AG04450 (cell line): ENCODE measurements at regions not wholly inside any gene's neighbourhood (a gene's known extent, or its start where the extent isn't known, plus 50 kb on each side); places are given as distances from the start of the nearest gene placed in this dataset.

Experiments used
- CTCF ChIA-PET: fragments of 300-600, 350-600 bp; formaldehyde crosslinking; extraction: SDS; loops from one replicate; lab custom pipeline; 2022; ENCODE audit warnings: antibody characterized with exemption, inconsistent platforms; lab: Charles Lee
- POLR2A ChIA-PET: fragments of 350-600 bp; formaldehyde crosslinking; extraction: SDS; loops from one replicate; lab custom pipeline; 2021; ENCODE audit warnings: antibody characterized with exemption, inconsistent platforms; lab: Yijun Ruan, JAX
- DNase-seq: peaks from one replicate; pipeline ENCODE4 v3.0.0-alpha.2; 2011; ENCODE audit warnings: low read depth, low spot score
- H3K27ac ChIP-seq: one replicate; pipeline ENCODE4 v1.5.1; 2012; ENCODE audit warnings: low read depth, low read length, control low read depth
- H3K27me3 ChIP-seq: one replicate; pipeline ENCODE4 v1.6.0; 2012; ENCODE audit warnings: low read length; ENCODE audit not compliant: control insufficient read depth, insufficient read depth
- H3K4me3 ChIP-seq: 2 replicates; pipeline ENCODE4 v1.5.1; 2011; ENCODE audit warnings: mild to moderate bottlenecking, low read depth, low read length, control low read depth
- H3K9me3 ChIP-seq: 2 replicates; pipeline ENCODE4 v1.5.1; 2012; ENCODE audit warnings: low read length; ENCODE audit not compliant: control insufficient read depth, insufficient read depth
- TF ChIP-seq, protein P1 (sequence below): IDR thresholded peaks from 2 replicates; pipeline ENCODE4 v1.5.1; 2011; ENCODE audit warnings: low read depth, low read length, control low read depth, inconsistent platforms

- Histone ChIP-seq H3K27me3 (no peaks in the 10 kb centered on the region), H3K9me3 (no peaks in the 10 kb centered on the region), H3K4me3 (no peak overlapping the region), H3K27ac (no peak overlapping the region)
- ChIA-PET POLR2A (no interaction called here), CTCF (no interaction called here)
- TF ChIP-seq, protein P1, sequence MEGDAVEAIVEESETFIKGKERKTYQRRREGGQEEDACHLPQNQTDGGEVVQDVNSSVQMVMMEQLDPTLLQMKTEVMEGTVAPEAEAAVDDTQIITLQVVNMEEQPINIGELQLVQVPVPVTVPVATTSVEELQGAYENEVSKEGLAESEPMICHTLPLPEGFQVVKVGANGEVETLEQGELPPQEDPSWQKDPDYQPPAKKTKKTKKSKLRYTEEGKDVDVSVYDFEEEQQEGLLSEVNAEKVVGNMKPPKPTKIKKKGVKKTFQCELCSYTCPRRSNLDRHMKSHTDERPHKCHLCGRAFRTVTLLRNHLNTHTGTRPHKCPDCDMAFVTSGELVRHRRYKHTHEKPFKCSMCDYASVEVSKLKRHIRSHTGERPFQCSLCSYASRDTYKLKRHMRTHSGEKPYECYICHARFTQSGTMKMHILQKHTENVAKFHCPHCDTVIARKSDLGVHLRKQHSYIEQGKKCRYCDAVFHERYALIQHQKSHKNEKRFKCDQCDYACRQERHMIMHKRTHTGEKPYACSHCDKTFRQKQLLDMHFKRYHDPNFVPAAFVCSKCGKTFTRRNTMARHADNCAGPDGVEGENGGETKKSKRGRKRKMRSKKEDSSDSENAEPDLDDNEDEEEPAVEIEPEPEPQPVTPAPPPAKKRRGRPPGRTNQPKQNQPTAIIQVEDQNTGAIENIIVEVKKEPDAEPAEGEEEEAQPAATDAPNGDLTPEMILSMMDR = no peak
- no peak for DNase-seq
These were observed 336.0 kb downstream of the CCDC85A start for GRCh38 chr2:56519806-56520205.

DNA sequence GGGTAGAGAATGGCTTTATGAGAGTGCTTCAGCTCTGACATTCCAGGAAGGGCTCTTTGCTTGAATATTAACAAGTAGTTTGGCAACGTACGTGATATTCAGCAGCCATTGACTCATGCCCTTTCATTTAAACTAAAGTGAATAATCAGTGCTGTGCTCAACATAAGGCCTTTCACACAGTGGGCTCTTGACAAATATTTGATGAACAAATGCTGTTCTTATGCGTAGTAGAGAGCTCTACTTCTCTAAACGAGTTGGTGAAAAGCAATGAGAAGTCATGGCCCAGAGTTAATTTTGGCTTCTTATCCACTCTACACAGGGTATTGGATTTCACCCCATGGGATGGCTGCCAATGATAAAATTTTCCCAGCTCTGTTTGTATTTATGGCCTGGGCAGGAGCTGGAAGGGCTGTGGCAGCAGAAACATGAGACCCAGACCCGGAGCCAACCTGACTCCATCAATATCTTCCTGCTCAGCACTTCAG, 338.9 kb downstream of the CCDC85A start:
- no peak for DNase-seq
- TF ChIP-seq, protein P1 = no peak
- Histone ChIP-seq H3K9me3 (no peaks in the 10 kb centered on the region; the same call in 1 of the 2 replicates), H3K27me3 (no peaks in the 10 kb centered on the region), H3K4me3 (no peak overlapping the region), H3K27ac (no peak overlapping the region)
- POLR2A ChIA-PET = no interaction called here
- CTCF ChIA-PET = no interaction called here

DNA sequence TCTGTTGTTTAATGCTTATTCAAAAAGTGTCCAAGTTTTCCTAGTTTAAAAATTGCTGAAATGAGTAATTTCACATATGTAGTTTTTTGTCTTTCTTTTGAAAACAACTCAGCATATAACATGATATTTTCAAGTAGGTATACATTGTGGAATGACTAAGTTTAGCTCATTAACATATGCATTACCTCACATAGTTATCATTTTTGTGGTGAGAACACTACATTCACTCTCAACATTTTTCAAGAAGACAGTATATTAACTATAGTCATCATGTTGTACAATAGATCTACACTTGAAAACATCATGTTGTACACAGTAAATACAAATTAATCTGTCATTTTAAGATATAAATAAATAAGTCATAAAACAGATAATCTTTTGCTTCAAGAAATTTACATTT, 340.0 kb downstream of the CCDC85A start:
- ChIA-PET POLR2A (no interaction called here), CTCF (no interaction called here)
- no peak overlapping the region for H3K4me3 ChIP-seq
- TF ChIP-seq, protein P1 = no peak
- H3K27ac ChIP-seq = no peak overlapping the region
- H3K9me3 ChIP-seq = no peaks in the 10 kb centered on the region; the same call in 1 of the 2 replicates
- no peaks in the 10 kb centered on the region for H3K27me3 ChIP-seq
- no peak for DNase-seq

- Histone ChIP-seq H3K9me3 (peaks cover 3% of the 10 kb centered on the region; the same call in 1 of the 2 replicates), H3K27ac (no peak overlapping the region), H3K4me3 (no peak overlapping the region), H3K27me3 (no peaks in the 10 kb centered on the region)
- POLR2A ChIA-PET = no interaction called here
- DNase-seq = no peak
- CTCF ChIA-PET = no interaction called here
- TF ChIP-seq, protein P1 = no peak
These were observed 348.1 kb downstream of the CCDC85A start for GRCh38 chr2:56531668-56532420.

DNA sequence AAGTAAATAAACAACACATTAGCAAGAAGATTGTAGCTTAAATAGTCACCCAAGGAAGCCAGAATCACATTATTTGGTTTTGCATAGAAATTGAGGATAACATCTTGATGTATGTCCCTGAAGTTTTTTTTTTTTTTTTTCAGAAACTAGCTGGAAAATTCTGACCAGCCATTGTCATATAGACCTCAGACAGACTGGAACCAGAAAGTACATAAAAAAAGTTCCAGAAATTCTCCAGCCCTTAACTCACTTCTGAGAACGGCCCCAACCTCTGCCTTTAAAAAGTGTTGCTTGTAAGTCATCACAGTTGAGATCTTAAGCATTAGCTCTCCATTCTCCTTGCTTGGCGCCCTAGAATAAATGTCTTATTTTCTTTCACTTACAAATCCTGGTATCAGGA, 350.5 kb downstream of the CCDC85A start:
- Histone ChIP-seq H3K27ac (no peak overlapping the region), H3K27me3 (no peaks in the 10 kb centered on the region), H3K9me3 (peaks cover 3% of the 10 kb centered on the region; the same call in 1 of the 2 replicates), H3K4me3 (no peak overlapping the region)
- TF ChIP-seq, protein P1 = no peak
- ChIA-PET POLR2A (no interaction called here), CTCF (interaction anchor here (0.6 to 0.7 kb wide), 2 partner anchors 275 to 556 kb away, joined by 3 read pairs; no protein-coding TSS in a partner anchor)
- DNase-seq = no peak
